ENCODE measurements at regions not wholly inside any gene's neighbourhood (a gene's known extent, or its start where the extent isn't known, plus 50 kb on each side); places are given as distances from the start of the nearest gene placed in this dataset.

DNA sequence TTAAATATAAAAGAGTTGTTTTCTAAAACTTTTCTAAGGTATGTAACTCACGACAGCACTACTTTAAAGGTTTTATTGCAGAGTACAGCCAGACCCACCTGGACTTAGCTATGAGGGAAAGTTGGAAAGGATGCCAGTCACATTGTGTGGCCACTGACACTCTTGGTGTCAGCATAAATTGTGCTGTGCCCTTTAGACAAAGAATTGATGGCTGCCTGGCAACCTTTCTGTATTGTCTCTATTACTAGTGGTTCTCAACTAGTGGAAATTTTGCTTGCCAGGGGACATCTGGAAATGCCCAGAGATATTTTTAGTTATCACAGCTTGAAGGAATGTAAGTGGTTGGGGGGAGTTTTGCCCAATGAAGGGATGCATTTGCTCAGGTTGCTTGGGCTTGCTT lies 117.5 kb upstream of the APP start:
- no peaks in the 10 kb centered on the region for H3K4me1 ChIP-seq (ENCODE audit: control insufficient read depth in 1 of 2, insufficient read depth in 2 of 2, low read length in 2 of 2)
- H3K9me2 ChIP-seq (ENCODE audit: insufficient read depth), result no peaks in the 10 kb centered on the region
- no peak overlapping the region for H3K4me2 ChIP-seq (ENCODE audit: low read length)
- no peak overlapping the region for H3K9ac ChIP-seq (ENCODE audit: low read length)
- TF ChIP-seq ZNF274 (IDR thresholded peaks at IDR 0.05; ENCODE audit: low read depth, low read length), result no peak
- no peak for TF ChIP-seq REST (IDR thresholded peaks at IDR 0.05; ENCODE audit: low read depth)
- TF ChIP-seq YY1 (IDR thresholded peaks at IDR 0.05; ENCODE audit: extremely low read depth, insufficient replicate concordance, low read depth, low read length), result no peak
- TF ChIP-seq SP1 (IDR thresholded peaks at IDR 0.05; ENCODE audit: low read depth), result no peak
- TF ChIP-seq EGR1 (IDR thresholded peaks at IDR 0.05; ENCODE audit: low read depth), result no peak
- TF ChIP-seq SIN3A (IDR thresholded peaks at IDR 0.05; ENCODE audit: low read depth), result no peak
- TF ChIP-seq RAD21 (IDR thresholded peaks at IDR 0.05; ENCODE audit: low read depth), result no peak
- TF ChIP-seq, protein P1, sequence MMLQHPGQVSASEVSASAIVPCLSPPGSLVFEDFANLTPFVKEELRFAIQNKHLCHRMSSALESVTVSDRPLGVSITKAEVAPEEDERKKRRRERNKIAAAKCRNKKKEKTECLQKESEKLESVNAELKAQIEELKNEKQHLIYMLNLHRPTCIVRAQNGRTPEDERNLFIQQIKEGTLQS (IDR thresholded peaks at IDR 0.05), result no peak
- no peak for TF ChIP-seq CBX3 (IDR thresholded peaks at IDR 0.05; ENCODE audit: low read depth)
- TF ChIP-seq POLR2AphosphoS5 (IDR thresholded peaks at IDR 0.05; ENCODE audit: low read depth, low read length), result no peak
- TF ChIP-seq, protein P2, sequence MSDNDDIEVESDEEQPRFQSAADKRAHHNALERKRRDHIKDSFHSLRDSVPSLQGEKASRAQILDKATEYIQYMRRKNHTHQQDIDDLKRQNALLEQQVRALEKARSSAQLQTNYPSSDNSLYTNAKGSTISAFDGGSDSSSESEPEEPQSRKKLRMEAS (IDR thresholded peaks at IDR 0.05), result no peak
- TF ChIP-seq JUND (IDR thresholded peaks at IDR 0.05), result no peak
- TF ChIP-seq ZFX (IDR thresholded peaks at IDR 0.05), result no peak
- TF ChIP-seq TCF7L2 (IDR thresholded peaks at IDR 0.05; ENCODE audit: borderline replicate concordance, extremely low read depth, insufficient read depth, insufficient read length), result no peak
- TF ChIP-seq EZH2 (IDR thresholded peaks at IDR 0.05), result no peak
- H3K27ac ChIP-seq (ENCODE audit: low read depth, low read length), result no peak overlapping the region
- ATAC-seq (no peak), DNase-seq (ENCODE audit: low read depth, low spot score) (no peak)
- no peaks in the 10 kb centered on the region for H3K27me3 ChIP-seq (ENCODE audit: insufficient read depth, low read length)
- H3K9me3 ChIP-seq (ENCODE audit: control insufficient read depth in 1 of 2, insufficient read depth in 1 of 2, low read depth in 1 of 2, low read length in 2 of 2), result no peaks in the 10 kb centered on the region
- no peaks in the 10 kb centered on the region for H3K79me2 ChIP-seq (ENCODE audit: insufficient read depth, low read length)
- no peaks in the 10 kb centered on the region for H4K20me1 ChIP-seq (ENCODE audit: insufficient read depth)
- ChIA-PET CTCF (no interaction called here), RAD21 (ENCODE audit: low non-redundant PET in 1 of 2, low total read pairs in 2 of 2, uncharacterized antibody in 2 of 2, unreplicated experiment in 2 of 2) (no interaction called here), POLR2A (no interaction called here)
- H2AFZ ChIP-seq (ENCODE audit: low read depth, low read length, poor library complexity, severe bottlenecking), result no peak overlapping the region
- BruUV-seq (replicated peaks), result no TSS peak
- intact Hi-C loops (cut with micrococcal nuclease), result no loop called here
- H3K4me3 ChIP-seq (replicated peaks in 1 of 2; ENCODE audit: low read depth in 1 of 2, low read length in 2 of 2), result no peak overlapping the region
- H3K36me3 ChIP-seq (ENCODE audit: control insufficient read depth in 1 of 2, insufficient read depth in 2 of 2, low read length in 2 of 2), result no peaks in the 10 kb centered on the region

All from HCT116 (cell line).